ENCODE measurements at regions not wholly inside any gene's neighbourhood (a gene's known extent, or its start where the extent isn't known, plus 50 kb on each side); places are given as distances from the start of the nearest gene placed in this dataset.

- TF ChIP-seq EZH2 (IDR thresholded peaks at IDR 0.05; ENCODE audit: low read length) (no peak), CTCF (optimal IDR thresholded peaks at IDR 0.05 in 1 of 3, IDR thresholded peaks at IDR 0.05 in 1 of 3, conservative IDR thresholded peaks at IDR 0.05 in 1 of 3; ENCODE audit: extremely low read depth in 1 of 3, insufficient read depth in 2 of 3, low read length in 3 of 3) (no peak)
- H3K4me2 ChIP-seq (ENCODE audit: control insufficient read depth, extremely low read depth, insufficient read depth, low read depth, low read length): no peak overlapping the region
- FAIRE-seq: no peak
Observed at GRCh38 chr3:144670571-144670970, 698.9 kb downstream of the DIPK2A start.

GRCh38 chr3:144677103-144677502 is 705.5 kb downstream of the DIPK2A start:
- no peaks in the 10 kb centered on the region for H3K9me1 ChIP-seq (ENCODE audit: control insufficient read depth, extremely low read depth, insufficient read depth, low read length)
- no peak for FAIRE-seq
- no peak overlapping the region for H3K27ac ChIP-seq (ENCODE audit: control insufficient read depth, insufficient read depth, low read length)
- H3K27me3 ChIP-seq (ENCODE audit: control insufficient read depth, extremely low read depth, insufficient read depth, low read length): no peaks in the 10 kb centered on the region
- DNase-seq (ENCODE audit: low read depth, low spot score): no peak
- H3K4me1 ChIP-seq (ENCODE audit: control insufficient read depth, extremely low read depth, insufficient read depth, low read length): no peaks in the 10 kb centered on the region
- no peak overlapping the region for H3K9ac ChIP-seq (ENCODE audit: control insufficient read depth, extremely low read depth, insufficient read depth, low read length)
- H4K20me1 ChIP-seq (ENCODE audit: control insufficient read depth, extremely low read depth, insufficient read depth, low read length): no peaks in the 10 kb centered on the region
- no peaks in the 10 kb centered on the region for H3K36me3 ChIP-seq (ENCODE audit: control insufficient read depth in 2 of 2, extremely low read depth in 1 of 2, insufficient read depth in 2 of 2, low read length in 2 of 2)
- no peaks in the 10 kb centered on the region for H3K79me2 ChIP-seq (ENCODE audit: control insufficient read depth, insufficient read depth, low read length)
- no peak overlapping the region for H3K4me2 ChIP-seq (ENCODE audit: control insufficient read depth, extremely low read depth, insufficient read depth, low read depth, low read length)
- TF ChIP-seq CTCF (optimal IDR thresholded peaks at IDR 0.05 in 1 of 3, IDR thresholded peaks at IDR 0.05 in 1 of 3, conservative IDR thresholded peaks at IDR 0.05 in 1 of 3; ENCODE audit: extremely low read depth in 1 of 3, insufficient read depth in 2 of 3, low read length in 3 of 3) (no peak), EZH2 (IDR thresholded peaks at IDR 0.05; ENCODE audit: low read length) (no peak)
- no peak overlapping the region for H3K4me3 ChIP-seq (ENCODE audit: control insufficient read depth in 2 of 3, extremely low read depth in 1 of 3, insufficient read depth in 2 of 3, low read depth in 1 of 3, low read length in 3 of 3)
- dilution Hi-C loops (cut with MboI; ENCODE audit: extremely low pct_ligation_motif_present, low sequenced_read_pairs): no loop called here
- H3K9me3 ChIP-seq (ENCODE audit: control insufficient read depth, low read depth, low read length): no peaks in the 10 kb centered on the region
- H2AFZ ChIP-seq (ENCODE audit: control insufficient read depth, low read length): no peak overlapping the region

More at GRCh38 chr3:144670571-144670970, 698.9 kb downstream of the DIPK2A start:
- no peaks in the 10 kb centered on the region for H3K9me1 ChIP-seq (ENCODE audit: control insufficient read depth, extremely low read depth, insufficient read depth, low read length)
- no peak overlapping the region for H3K4me3 ChIP-seq (ENCODE audit: control insufficient read depth in 2 of 3, extremely low read depth in 1 of 3, insufficient read depth in 2 of 3, low read depth in 1 of 3, low read length in 3 of 3)
- no peak overlapping the region for H2AFZ ChIP-seq (ENCODE audit: control insufficient read depth, low read length)
- H4K20me1 ChIP-seq (ENCODE audit: control insufficient read depth, extremely low read depth, insufficient read depth, low read length): no peaks in the 10 kb centered on the region
- DNase-seq (ENCODE audit: low read depth, low spot score): no peak
- H3K27ac ChIP-seq (ENCODE audit: control insufficient read depth, insufficient read depth, low read length): no peak overlapping the region
- dilution Hi-C loops (cut with MboI; ENCODE audit: extremely low pct_ligation_motif_present, low sequenced_read_pairs): no loop called here
- no peaks in the 10 kb centered on the region for H3K4me1 ChIP-seq (ENCODE audit: control insufficient read depth, extremely low read depth, insufficient read depth, low read length)
- H3K36me3 ChIP-seq (ENCODE audit: control insufficient read depth in 2 of 2, extremely low read depth in 1 of 2, insufficient read depth in 2 of 2, low read length in 2 of 2): no peaks in the 10 kb centered on the region
- no peaks in the 10 kb centered on the region for H3K9me3 ChIP-seq (ENCODE audit: control insufficient read depth, low read depth, low read length)
- H3K27me3 ChIP-seq (ENCODE audit: control insufficient read depth, extremely low read depth, insufficient read depth, low read length): no peaks in the 10 kb centered on the region
- no peaks in the 10 kb centered on the region for H3K79me2 ChIP-seq (ENCODE audit: control insufficient read depth, insufficient read depth, low read length)
- H3K9ac ChIP-seq (ENCODE audit: control insufficient read depth, extremely low read depth, insufficient read depth, low read length): no peak overlapping the region
